ENCODE measurements at regions not wholly inside any gene's neighbourhood (a gene's known extent, or its start where the extent isn't known, plus 50 kb on each side); places are given as distances from the start of the nearest gene placed in this dataset.

- intact Hi-C loops (cut with DNase I; ENCODE audit: low total_unique reads) (no loop called here), in situ Hi-C loops (cut with MboI; ENCODE audit: low sequenced_read_pairs in 4 of 4) (no loop called here)
- Histone ChIP-seq H3K27me3 (no peaks in the 10 kb centered on the region), H3K27ac (no peak overlapping the region), H3K4me3 (no peak overlapping the region), H3K9me3 (no peaks in the 10 kb centered on the region), H3K4me1 (no peaks in the 10 kb centered on the region), H3K36me3 (no peaks in the 10 kb centered on the region)
- no peak for DNase-seq
- no peak for ATAC-seq
- TF ChIP-seq CTCF (IDR thresholded peaks at IDR 0.05 in 4 of 5, conservative IDR thresholded peaks at IDR 0.05 in 1 of 5) (no peak), POLR2A (IDR thresholded peaks at IDR 0.05) (no peak)
Measured at GRCh38 chr12:107558141-107558815, 127.3 kb upstream of the PWP1 start.

GRCh38 chr12:107558816-107559382, 126.7 kb upstream of the PWP1 start:
- in situ Hi-C loops (cut with MboI; ENCODE audit: low sequenced_read_pairs in 4 of 4) = no loop called here

GRCh38 chr12:107560165-107560898, 125.3 kb upstream of the PWP1 start:
- no peak overlapping the region for H3K27ac ChIP-seq
- H3K4me3 ChIP-seq = no peak overlapping the region
- intact Hi-C loops (cut with DNase I; ENCODE audit: low total_unique reads) = no loop called here
- ATAC-seq = no peak
- in situ Hi-C loops (cut with MboI; ENCODE audit: low sequenced_read_pairs in 4 of 4) = no loop called here
- H3K9me3 ChIP-seq = no peaks in the 10 kb centered on the region
- H3K27me3 ChIP-seq = no peaks in the 10 kb centered on the region
- DNase-seq = no peak
- no peaks in the 10 kb centered on the region for H3K4me1 ChIP-seq
- no peaks in the 10 kb centered on the region for H3K36me3 ChIP-seq
- TF ChIP-seq CTCF (IDR thresholded peaks at IDR 0.05 in 4 of 5, conservative IDR thresholded peaks at IDR 0.05 in 1 of 5) (no peak), POLR2A (IDR thresholded peaks at IDR 0.05) (no peak)

More at GRCh38 chr12:107558816-107559382, 126.7 kb upstream of the PWP1 start:
- H3K4me1 ChIP-seq = no peaks in the 10 kb centered on the region
- H3K36me3 ChIP-seq = no peaks in the 10 kb centered on the region
- ATAC-seq (no peak), DNase-seq (no peak)
- no peaks in the 10 kb centered on the region for H3K27me3 ChIP-seq
- intact Hi-C loops (cut with DNase I; ENCODE audit: low total_unique reads) = no loop called here
- H3K9me3 ChIP-seq = no peaks in the 10 kb centered on the region
- no peak overlapping the region for H3K27ac ChIP-seq
- no peak overlapping the region for H3K4me3 ChIP-seq
- TF ChIP-seq CTCF (IDR thresholded peaks at IDR 0.05 in 4 of 5, conservative IDR thresholded peaks at IDR 0.05 in 1 of 5) = no peak
- no peak for TF ChIP-seq POLR2A (IDR thresholded peaks at IDR 0.05)

GRCh38 chr12:107560899-107561285, 124.7 kb upstream of the PWP1 start:
- DNase-seq (no peak), ATAC-seq (no peak)
- no peaks in the 10 kb centered on the region for H3K27me3 ChIP-seq
- H3K4me3 ChIP-seq = no peak overlapping the region
- H3K9me3 ChIP-seq = no peaks in the 10 kb centered on the region
- H3K27ac ChIP-seq = no peak overlapping the region
- H3K4me1 ChIP-seq = no peaks in the 10 kb centered on the region
- no peak for TF ChIP-seq CTCF (IDR thresholded peaks at IDR 0.05 in 4 of 5, conservative IDR thresholded peaks at IDR 0.05 in 1 of 5)
- TF ChIP-seq POLR2A (IDR thresholded peaks at IDR 0.05) = no peak
- intact Hi-C loops (cut with DNase I; ENCODE audit: low total_unique reads) = no loop called here
- in situ Hi-C loops (cut with MboI; ENCODE audit: low sequenced_read_pairs in 4 of 4) = no loop called here
- no peaks in the 10 kb centered on the region for H3K36me3 ChIP-seq

Measured in gastrocnemius medialis (tissue), 4 donors.